Right atrium auricular region (tissue), 2 donors: ENCODE measurements at regions not wholly inside any gene's neighbourhood (a gene's known extent, or its start where the extent isn't known, plus 50 kb on each side); places are given as distances from the start of the nearest gene placed in this dataset.
A peak's percentile ranks its signal among the peaks of the same experiment; 100 is the strongest.

Experiments used
- DNase-seq: peaks from one replicate; pipeline ENCODE4 v3.0.0-alpha.2; 2019; ENCODE audit warnings: low spot score
- H3K27ac ChIP-seq, 2 donors: fragments of 200-600 bp; sonication (generic); 1 replicate in 1 of 2; 2 replicates in 1 of 2; pipeline ENCODE4 v1.5.1; 2016 to 2019
- H3K27me3 ChIP-seq, 2 donors: fragments of 200-600 bp; sonication (generic); one replicate each; pipeline versions ENCODE4 v1.5.1 to v1.6.0; 2017 to 2019
- H3K36me3 ChIP-seq: fragments of 200-600 bp; sonication (generic); one replicate; pipeline ENCODE4 v1.5.1; 2016
- H3K4me1 ChIP-seq, 2 donors: fragments of 200-600 bp; sonication (generic); one replicate each; pipeline versions ENCODE4 v1.5.1 to v1.6.0; 2017 to 2019
- H3K4me3 ChIP-seq, 2 donors: fragments of 200-600 bp; sonication (generic); 1 replicate in 1 of 2; 2 replicates in 1 of 2; pipeline ENCODE4 v1.5.1; 2017 to 2019; ENCODE audit warnings: mild to moderate bottlenecking in 1 of 2, moderate library complexity in 1 of 2
- H3K9me3 ChIP-seq, 2 donors: fragments of 200-600 bp; sonication (generic); one replicate each; pipeline ENCODE4 v1.5.1; 2019
- TF ChIP-seq, protein P1 (sequence below), 2 donors: fragments of 200-600 bp; sonication (generic); IDR thresholded peaks; one replicate each; pipeline ENCODE4 v1.5.1; 2019; ENCODE audit warnings: antibody characterized with exemption in 2 of 2

- Histone ChIP-seq H3K36me3 (no peaks in the 10 kb centered on the region), H3K27me3 (no peaks in the 10 kb centered on the region), H3K9me3 (no peaks in the 10 kb centered on the region), H3K4me3 (no peak overlapping the region), H3K4me1 (no peaks in the 10 kb centered on the region), H3K27ac (no peak overlapping the region)
- no peak for DNase-seq
- TF ChIP-seq, protein P1, sequence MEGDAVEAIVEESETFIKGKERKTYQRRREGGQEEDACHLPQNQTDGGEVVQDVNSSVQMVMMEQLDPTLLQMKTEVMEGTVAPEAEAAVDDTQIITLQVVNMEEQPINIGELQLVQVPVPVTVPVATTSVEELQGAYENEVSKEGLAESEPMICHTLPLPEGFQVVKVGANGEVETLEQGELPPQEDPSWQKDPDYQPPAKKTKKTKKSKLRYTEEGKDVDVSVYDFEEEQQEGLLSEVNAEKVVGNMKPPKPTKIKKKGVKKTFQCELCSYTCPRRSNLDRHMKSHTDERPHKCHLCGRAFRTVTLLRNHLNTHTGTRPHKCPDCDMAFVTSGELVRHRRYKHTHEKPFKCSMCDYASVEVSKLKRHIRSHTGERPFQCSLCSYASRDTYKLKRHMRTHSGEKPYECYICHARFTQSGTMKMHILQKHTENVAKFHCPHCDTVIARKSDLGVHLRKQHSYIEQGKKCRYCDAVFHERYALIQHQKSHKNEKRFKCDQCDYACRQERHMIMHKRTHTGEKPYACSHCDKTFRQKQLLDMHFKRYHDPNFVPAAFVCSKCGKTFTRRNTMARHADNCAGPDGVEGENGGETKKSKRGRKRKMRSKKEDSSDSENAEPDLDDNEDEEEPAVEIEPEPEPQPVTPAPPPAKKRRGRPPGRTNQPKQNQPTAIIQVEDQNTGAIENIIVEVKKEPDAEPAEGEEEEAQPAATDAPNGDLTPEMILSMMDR (IDR thresholded peaks at IDR 0.05) = no peak
These were observed 326.8 kb downstream of the CCDC85A start for GRCh38 chr2:56510610-56511009.

DNA sequence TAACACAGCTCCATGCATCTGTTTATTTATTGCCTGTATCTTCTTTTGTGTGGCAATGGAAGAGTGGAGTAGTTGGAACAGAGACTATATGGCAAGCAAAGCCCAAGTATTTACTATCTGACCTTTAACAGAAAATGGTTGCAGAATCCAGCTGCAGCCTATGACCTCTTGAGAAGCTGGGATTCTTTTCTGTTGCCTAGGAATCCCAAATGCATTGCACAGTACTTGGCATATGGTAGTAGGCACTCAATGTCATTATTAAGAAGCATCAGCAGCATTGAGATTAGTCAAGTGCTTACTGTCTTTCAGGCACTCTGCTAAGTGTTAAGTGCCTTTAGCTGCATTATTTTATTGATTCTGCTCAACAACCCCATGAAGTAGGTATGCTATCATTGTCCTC, 331.6 kb downstream of the CCDC85A start:
- Histone ChIP-seq H3K4me3 (no peak overlapping the region), H3K9me3 (no peaks in the 10 kb centered on the region), H3K36me3 (no peaks in the 10 kb centered on the region), H3K27me3 (no peaks in the 10 kb centered on the region), H3K4me1 (no peaks in the 10 kb centered on the region), H3K27ac (no peak overlapping the region)
- TF ChIP-seq, protein P1 (IDR thresholded peaks at IDR 0.05) = no peak
- no peak for DNase-seq

- no peak for DNase-seq
- H3K9me3 ChIP-seq = no peaks in the 10 kb centered on the region
- no peaks in the 10 kb centered on the region for H3K36me3 ChIP-seq
- peaks cover 0 to 4% of the 10 kb centered on the region in 2 donors for H3K4me1 ChIP-seq
- no peak overlapping the region for H3K4me3 ChIP-seq
- no peak overlapping the region for H3K27ac ChIP-seq
- TF ChIP-seq, protein P1 (IDR thresholded peaks at IDR 0.05) = no peak
- no peaks in the 10 kb centered on the region for H3K27me3 ChIP-seq
These were observed 336.0 kb downstream of the CCDC85A start for GRCh38 chr2:56519806-56520205.

DNA sequence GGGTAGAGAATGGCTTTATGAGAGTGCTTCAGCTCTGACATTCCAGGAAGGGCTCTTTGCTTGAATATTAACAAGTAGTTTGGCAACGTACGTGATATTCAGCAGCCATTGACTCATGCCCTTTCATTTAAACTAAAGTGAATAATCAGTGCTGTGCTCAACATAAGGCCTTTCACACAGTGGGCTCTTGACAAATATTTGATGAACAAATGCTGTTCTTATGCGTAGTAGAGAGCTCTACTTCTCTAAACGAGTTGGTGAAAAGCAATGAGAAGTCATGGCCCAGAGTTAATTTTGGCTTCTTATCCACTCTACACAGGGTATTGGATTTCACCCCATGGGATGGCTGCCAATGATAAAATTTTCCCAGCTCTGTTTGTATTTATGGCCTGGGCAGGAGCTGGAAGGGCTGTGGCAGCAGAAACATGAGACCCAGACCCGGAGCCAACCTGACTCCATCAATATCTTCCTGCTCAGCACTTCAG, 338.9 kb downstream of the CCDC85A start:
- H3K36me3 ChIP-seq = no peaks in the 10 kb centered on the region
- H3K9me3 ChIP-seq = no peaks in the 10 kb centered on the region
- DNase-seq = no peak
- TF ChIP-seq, protein P1 (IDR thresholded peaks at IDR 0.05) = no peak
- peak overlapping the region; percentile 61 to 75 for H3K27ac ChIP-seq
- H3K4me1 ChIP-seq = peaks cover 0 to 4% of the 10 kb centered on the region in 2 donors
- H3K27me3 ChIP-seq = no peaks in the 10 kb centered on the region
- H3K4me3 ChIP-seq = no peak overlapping the region

DNA sequence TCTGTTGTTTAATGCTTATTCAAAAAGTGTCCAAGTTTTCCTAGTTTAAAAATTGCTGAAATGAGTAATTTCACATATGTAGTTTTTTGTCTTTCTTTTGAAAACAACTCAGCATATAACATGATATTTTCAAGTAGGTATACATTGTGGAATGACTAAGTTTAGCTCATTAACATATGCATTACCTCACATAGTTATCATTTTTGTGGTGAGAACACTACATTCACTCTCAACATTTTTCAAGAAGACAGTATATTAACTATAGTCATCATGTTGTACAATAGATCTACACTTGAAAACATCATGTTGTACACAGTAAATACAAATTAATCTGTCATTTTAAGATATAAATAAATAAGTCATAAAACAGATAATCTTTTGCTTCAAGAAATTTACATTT, 340.0 kb downstream of the CCDC85A start:
- Histone ChIP-seq H3K4me3 (no peak overlapping the region), H3K9me3 (no peaks in the 10 kb centered on the region), H3K36me3 (no peaks in the 10 kb centered on the region), H3K4me1 (peaks cover 0 to 4% of the 10 kb centered on the region in 2 donors), H3K27me3 (no peaks in the 10 kb centered on the region), H3K27ac (no peak overlapping the region)
- DNase-seq = no peak
- TF ChIP-seq, protein P1 (IDR thresholded peaks at IDR 0.05) = no peak

- no peaks in the 10 kb centered on the region for H3K36me3 ChIP-seq
- no peak for DNase-seq
- no peaks in the 10 kb centered on the region for H3K27me3 ChIP-seq
These were observed 348.1 kb downstream of the CCDC85A start for GRCh38 chr2:56531668-56532420.

More at GRCh38 chr2:56531668-56532420, 348.1 kb downstream of the CCDC85A start:
- H3K4me1 ChIP-seq = no peaks in the 10 kb centered on the region
- H3K4me3 ChIP-seq = no peak overlapping the region
- TF ChIP-seq, protein P1 (IDR thresholded peaks at IDR 0.05) = no peak
- no peak overlapping the region for H3K27ac ChIP-seq
- H3K9me3 ChIP-seq = no peaks in the 10 kb centered on the region
